Stimulated activated naive CD8-positive, alpha-beta T cell treated with anti-CD3 and anti-CD28 coated beads, Interleukin-15, amount 100 ng/mL, for 72 hours (primary cell): ENCODE measurements at regions not wholly inside any gene's neighbourhood (a gene's known extent, or its start where the extent isn't known, plus 50 kb on each side); places are given as distances from the start of the nearest gene placed in this dataset.
"Not testable (repeated sequence)": the region's sequence is repeated elsewhere in the genome, so short reads cannot be mapped to it uniquely, and the experiment has no call there.

Source experiments
- ATAC-seq: fragments of 150-1000 bp; cut with Tn5 transposase; 2 replicates; pipeline ENCODE4 v1.10.0; 2021; ENCODE audit warnings: mild to moderate bottlenecking, moderate library complexity
- DNase-seq, 2 donors: peaks; one replicate each; pipeline ENCODE4 v3.0.0; 2021 to 2022
- H3K27ac Mint-ChIP-seq, 2 donors: one replicate each; pipeline ENCODE4 v1.8.0; 2022; ENCODE audit warnings: mild to moderate bottlenecking in 2 of 2, mixed read lengths in 2 of 2, moderate library complexity in 2 of 2
- H3K27me3 Mint-ChIP-seq: one replicate; pipeline ENCODE4 v1.8.0; 2022; ENCODE audit warnings: mixed read lengths
- H3K4me1 Mint-ChIP-seq: one replicate; pipeline ENCODE4 v1.8.0; 2022; ENCODE audit warnings: mild to moderate bottlenecking, mixed read lengths
- H3K4me3 Mint-ChIP-seq, 2 donors: one replicate each; pipeline ENCODE4 v1.8.0; 2022; ENCODE audit warnings: mild to moderate bottlenecking in 2 of 2, mixed read lengths in 2 of 2, moderate library complexity in 1 of 2
- H3K9me3 Mint-ChIP-seq, 2 donors: one replicate each; pipeline ENCODE4 v1.8.0; 2022; ENCODE audit warnings: mixed read lengths in 2 of 2

GRCh38 chr3:1456781-1457311, 364.0 kb downstream of the CNTN6 start:
- no peaks in the 10 kb centered on the region for H3K4me1 Mint-ChIP-seq
- no peaks in the 10 kb centered on the region for H3K27me3 Mint-ChIP-seq
- peaks cover 0 to 18% of the 10 kb centered on the region in 2 donors for H3K9me3 Mint-ChIP-seq

GRCh38 chr3:1462371-1462770, 369.5 kb downstream of the CNTN6 start:
- DNase-seq (no peak), ATAC-seq (no peak)
- Mint-ChIP-seq H3K9me3 (peaks cover 0 to 10% of the 10 kb centered on the region in 2 donors), H3K4me1 (no peaks in the 10 kb centered on the region), H3K27me3 (no peaks in the 10 kb centered on the region), H3K4me3 (no peak overlapping the region), H3K27ac (no peak overlapping the region)

More at GRCh38 chr3:1456781-1457311, 364.0 kb downstream of the CNTN6 start:
- ATAC-seq (no peak), DNase-seq (no peak)
- Mint-ChIP-seq H3K27ac (no peak overlapping the region), H3K4me3 (no peak overlapping the region)

- Mint-ChIP-seq H3K9me3 (peaks cover 0 to 10% of the 10 kb centered on the region in 2 donors), H3K27ac (no peak overlapping the region), H3K27me3 (no peaks in the 10 kb centered on the region), H3K4me3 (no peak overlapping the region), H3K4me1 (no peaks in the 10 kb centered on the region)
- no peak for DNase-seq
- ATAC-seq = no peak
Measured at GRCh38 chr3:1462856-1463450, 370.1 kb downstream of the CNTN6 start.

- not testable (repeated sequence) for H3K4me3 Mint-ChIP-seq, H3K4me1 Mint-ChIP-seq, H3K9me3 Mint-ChIP-seq, DNase-seq, H3K27ac Mint-ChIP-seq, H3K27me3 Mint-ChIP-seq, ATAC-seq
Measured at GRCh38 chr3:1465091-1465490, 372.3 kb downstream of the CNTN6 start.

- ATAC-seq (no peak), DNase-seq (no peak)
- no peaks in the 10 kb centered on the region for H3K4me1 Mint-ChIP-seq
- H3K27ac Mint-ChIP-seq = no peak overlapping the region
- no peaks in the 10 kb centered on the region for H3K27me3 Mint-ChIP-seq
- H3K9me3 Mint-ChIP-seq = peaks cover 0 to 5% of the 10 kb centered on the region in 2 donors
- no peak overlapping the region for H3K4me3 Mint-ChIP-seq
Measured at GRCh38 chr3:1468145-1468544, 375.3 kb downstream of the CNTN6 start.

- Mint-ChIP-seq H3K9me3 (peaks cover 0 to 3% of the 10 kb centered on the region in 2 donors), H3K27me3 (no peaks in the 10 kb centered on the region), H3K4me1 (no peaks in the 10 kb centered on the region), H3K4me3 (no peak overlapping the region), H3K27ac (no peak overlapping the region)
- DNase-seq (no peak), ATAC-seq (no peak)
Measured at GRCh38 chr3:1469248-1469647, 376.4 kb downstream of the CNTN6 start.

GRCh38 chr3:1469687-1470086, 376.9 kb downstream of the CNTN6 start:
- Mint-ChIP-seq H3K4me1 (no peaks in the 10 kb centered on the region), H3K9me3 (no peaks in the 10 kb centered on the region), H3K27ac (no peak overlapping the region), H3K27me3 (no peaks in the 10 kb centered on the region), H3K4me3 (no peak overlapping the region)
- ATAC-seq = no peak
- DNase-seq = no peak

GRCh38 chr3:1477669-1478068, 384.8 kb downstream of the CNTN6 start:
- Mint-ChIP-seq H3K9me3 (peaks cover 9 to 12% of the 10 kb centered on the region in 2 donors), H3K4me1 (no peaks in the 10 kb centered on the region), H3K4me3 (no peak overlapping the region), H3K27me3 (no peaks in the 10 kb centered on the region), H3K27ac (no peak overlapping the region)
- no peak for ATAC-seq
- DNase-seq = no peak

- no peaks in the 10 kb centered on the region for H3K4me1 Mint-ChIP-seq
- H3K27me3 Mint-ChIP-seq = no peaks in the 10 kb centered on the region
- ATAC-seq = no peak
- H3K9me3 Mint-ChIP-seq = no peaks in the 10 kb centered on the region
- no peak overlapping the region for H3K27ac Mint-ChIP-seq
- no peak for DNase-seq
- H3K4me3 Mint-ChIP-seq = no peak overlapping the region
Measured at GRCh38 chr3:1495466-1495865, 402.6 kb downstream of the CNTN6 start.

- Mint-ChIP-seq H3K27me3 (no peaks in the 10 kb centered on the region), H3K9me3 (peaks cover 0 to 5% of the 10 kb centered on the region in 2 donors), H3K27ac (no peak overlapping the region), H3K4me1 (no peaks in the 10 kb centered on the region), H3K4me3 (no peak overlapping the region)
- no peak for ATAC-seq
- DNase-seq = no peak
Measured at GRCh38 chr3:1499694-1500093, 406.9 kb downstream of the CNTN6 start.

- H3K27ac Mint-ChIP-seq = no peak overlapping the region
- peaks cover 0 to 5% of the 10 kb centered on the region in 2 donors for H3K9me3 Mint-ChIP-seq
- ATAC-seq (no peak), DNase-seq (no peak)
- H3K4me3 Mint-ChIP-seq = no peak overlapping the region
- H3K4me1 Mint-ChIP-seq = no peaks in the 10 kb centered on the region
- H3K27me3 Mint-ChIP-seq = no peaks in the 10 kb centered on the region
Measured at GRCh38 chr3:1501406-1502115, 408.7 kb downstream of the CNTN6 start.

- Mint-ChIP-seq H3K4me3 (no peak overlapping the region), H3K27ac (no peak overlapping the region), H3K4me1 (no peaks in the 10 kb centered on the region), H3K27me3 (no peaks in the 10 kb centered on the region), H3K9me3 (peaks cover 0 to 7% of the 10 kb centered on the region in 2 donors)
- DNase-seq (no peak), ATAC-seq (no peak)
Measured at GRCh38 chr3:1506090-1506489, 413.3 kb downstream of the CNTN6 start.

GRCh38 chr3:1513662-1514061, 420.8 kb downstream of the CNTN6 start:
- DNase-seq (no peak), ATAC-seq (no peak)
- Mint-ChIP-seq H3K4me1 (no peaks in the 10 kb centered on the region), H3K9me3 (peaks cover 0 to 5% of the 10 kb centered on the region in 2 donors), H3K27me3 (no peaks in the 10 kb centered on the region), H3K27ac (no peak overlapping the region), H3K4me3 (no peak overlapping the region)

GRCh38 chr3:1515882-1516281, 423.1 kb downstream of the CNTN6 start:
- Mint-ChIP-seq H3K9me3 (no peaks in the 10 kb centered on the region), H3K4me3 (no peak overlapping the region), H3K4me1 (no peaks in the 10 kb centered on the region), H3K27ac (no peak overlapping the region), H3K27me3 (no peaks in the 10 kb centered on the region)
- no peak for DNase-seq
- ATAC-seq = no peak

GRCh38 chr3:1527786-1528185, 435.0 kb downstream of the CNTN6 start:
- Mint-ChIP-seq H3K9me3 (peaks cover 0 to 9% of the 10 kb centered on the region in 2 donors), H3K27ac (no peak overlapping the region), H3K4me1 (no peaks in the 10 kb centered on the region), H3K27me3 (no peaks in the 10 kb centered on the region), H3K4me3 (no peak overlapping the region)
- DNase-seq (no peak), ATAC-seq (no peak)

- no peaks in the 10 kb centered on the region for H3K4me1 Mint-ChIP-seq
- no peak for DNase-seq
- no peak for ATAC-seq
- H3K27ac Mint-ChIP-seq = no peak overlapping the region
- peaks cover under 1 to 4% of the 10 kb centered on the region in 2 donors for H3K9me3 Mint-ChIP-seq
- no peak overlapping the region for H3K4me3 Mint-ChIP-seq
- H3K27me3 Mint-ChIP-seq = no peaks in the 10 kb centered on the region
Measured at GRCh38 chr3:1528621-1529020, 435.8 kb downstream of the CNTN6 start.
